ENCODE measurements at regions not wholly inside any gene's neighbourhood (a gene's known extent, or its start where the extent isn't known, plus 50 kb on each side); places are given as distances from the start of the nearest gene placed in this dataset.

DNA sequence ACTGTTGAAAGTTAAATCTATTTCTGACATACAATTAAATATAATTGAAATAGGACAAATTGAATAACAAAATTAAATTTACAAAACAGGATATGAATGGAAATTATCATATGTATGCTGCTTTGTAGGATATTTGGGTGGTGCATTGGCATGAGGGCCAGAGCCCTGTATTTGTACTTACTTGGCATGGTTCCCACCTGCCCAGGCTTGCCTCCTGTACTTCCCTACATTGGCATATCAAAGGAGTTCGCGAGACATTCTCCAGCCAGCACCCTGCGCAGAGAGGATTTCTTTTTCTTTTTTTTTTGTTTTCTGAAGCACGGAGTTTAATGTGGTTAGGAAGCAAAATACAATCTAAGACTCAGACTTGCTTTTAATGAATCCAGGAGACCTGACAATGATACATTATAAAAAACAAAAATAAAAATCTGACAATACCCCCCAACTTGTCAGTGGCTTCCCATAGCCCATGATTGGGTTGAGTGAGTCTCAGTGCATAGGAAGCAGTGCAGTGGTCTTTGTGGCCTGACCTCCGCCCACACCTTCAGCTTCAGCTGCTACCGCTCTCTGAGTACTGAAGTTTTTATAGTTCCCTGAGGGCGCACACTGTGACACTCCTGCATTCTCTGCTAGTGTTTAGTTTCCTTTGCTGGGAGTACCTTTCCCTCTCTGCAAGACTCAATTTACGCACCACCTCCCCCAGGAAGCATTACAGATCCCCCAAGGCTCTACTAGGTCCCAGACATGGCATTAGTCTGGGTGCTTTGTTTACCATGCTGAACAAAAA is 440.8 kb downstream of the UTRN start:
- H3K27ac ChIP-seq (ENCODE audit: low read depth, low read length), result no peak overlapping the region

GRCh38 chr6:144728804-144729203 is 443.7 kb downstream of the UTRN start:
- H3K9me3 ChIP-seq (ENCODE audit: low read length), result no peaks in the 10 kb centered on the region
- no peak overlapping the region for H3K4me3 ChIP-seq (ENCODE audit: low read depth in 1 of 2, low read length in 2 of 2)
- no peak overlapping the region for H3K27ac ChIP-seq (ENCODE audit: low read depth, low read length)
- no peaks in the 10 kb centered on the region for H3K4me1 ChIP-seq (ENCODE audit: insufficient read depth, low read length)
- no peaks in the 10 kb centered on the region for H3K36me3 ChIP-seq (ENCODE audit: insufficient read depth, low read length)
- H3K27me3 ChIP-seq (ENCODE audit: control insufficient read depth in 1 of 2, insufficient read depth in 2 of 2, low read length in 2 of 2), result no peaks in the 10 kb centered on the region
- no peak overlapping the region for H3K9ac ChIP-seq (ENCODE audit: low read length)

More for the DNA sequence above, 440.8 kb downstream of the UTRN start:
- Histone ChIP-seq H3K36me3 (ENCODE audit: insufficient read depth, low read length) (no peaks in the 10 kb centered on the region), H3K9ac (ENCODE audit: low read length) (no peak overlapping the region), H3K9me3 (ENCODE audit: low read length) (no peaks in the 10 kb centered on the region), H3K27me3 (ENCODE audit: control insufficient read depth in 1 of 2, insufficient read depth in 2 of 2, low read length in 2 of 2) (no peaks in the 10 kb centered on the region), H3K4me3 (ENCODE audit: low read depth in 1 of 2, low read length in 2 of 2) (no peak overlapping the region), H3K4me1 (ENCODE audit: insufficient read depth, low read length) (no peaks in the 10 kb centered on the region)

DNA sequence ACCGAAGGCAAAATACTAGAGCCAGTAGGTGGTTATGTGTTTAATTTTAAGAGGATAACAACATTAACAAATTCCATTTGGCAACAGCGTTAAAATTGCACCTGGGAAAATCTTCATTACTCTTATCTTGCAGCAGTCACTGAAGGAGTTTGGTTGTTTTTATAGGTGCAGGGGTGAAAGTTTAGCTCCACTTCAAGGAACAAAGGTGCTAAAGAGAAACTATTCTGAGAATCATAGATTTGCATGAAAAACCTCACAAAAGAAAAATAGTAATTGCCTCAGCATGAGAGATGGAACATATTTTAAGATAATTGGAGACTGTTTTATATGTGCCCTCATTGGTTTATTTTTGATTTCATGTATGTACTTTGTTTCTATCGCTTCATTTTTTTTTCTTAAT is 444.4 kb downstream of the UTRN start:
- Histone ChIP-seq H3K4me1 (ENCODE audit: insufficient read depth, low read length) (no peaks in the 10 kb centered on the region), H3K27me3 (ENCODE audit: control insufficient read depth in 1 of 2, insufficient read depth in 2 of 2, low read length in 2 of 2) (no peaks in the 10 kb centered on the region), H3K27ac (ENCODE audit: low read depth, low read length) (no peak overlapping the region), H3K9me3 (ENCODE audit: low read length) (no peaks in the 10 kb centered on the region), H3K9ac (ENCODE audit: low read length) (no peak overlapping the region), H3K4me3 (ENCODE audit: low read depth in 1 of 2, low read length in 2 of 2) (no peak overlapping the region), H3K36me3 (ENCODE audit: insufficient read depth, low read length) (no peaks in the 10 kb centered on the region)

- Histone ChIP-seq H3K36me3 (ENCODE audit: insufficient read depth, low read length) (no peaks in the 10 kb centered on the region), H3K9ac (ENCODE audit: low read length) (no peak overlapping the region), H3K9me3 (ENCODE audit: low read length) (no peaks in the 10 kb centered on the region), H3K4me3 (ENCODE audit: low read depth in 1 of 2, low read length in 2 of 2) (no peak overlapping the region), H3K27ac (ENCODE audit: low read depth, low read length) (no peak overlapping the region), H3K27me3 (ENCODE audit: control insufficient read depth in 1 of 2, insufficient read depth in 2 of 2, low read length in 2 of 2) (no peaks in the 10 kb centered on the region), H3K4me1 (ENCODE audit: insufficient read depth, low read length) (no peaks in the 10 kb centered on the region)
Measured at GRCh38 chr6:144730088-144730645, 445.0 kb downstream of the UTRN start.

- Histone ChIP-seq H3K27ac (ENCODE audit: low read depth, low read length) (no peak overlapping the region), H3K4me3 (ENCODE audit: low read depth in 1 of 2, low read length in 2 of 2) (no peak overlapping the region), H3K27me3 (ENCODE audit: control insufficient read depth in 1 of 2, insufficient read depth in 2 of 2, low read length in 2 of 2) (no peaks in the 10 kb centered on the region), H3K9ac (ENCODE audit: low read length) (no peak overlapping the region), H3K4me1 (ENCODE audit: insufficient read depth, low read length) (no peaks in the 10 kb centered on the region), H3K36me3 (ENCODE audit: insufficient read depth, low read length) (no peaks in the 10 kb centered on the region), H3K9me3 (ENCODE audit: low read length) (no peaks in the 10 kb centered on the region)
Measured at GRCh38 chr6:144731229-144731628, 446.1 kb downstream of the UTRN start.

DNA sequence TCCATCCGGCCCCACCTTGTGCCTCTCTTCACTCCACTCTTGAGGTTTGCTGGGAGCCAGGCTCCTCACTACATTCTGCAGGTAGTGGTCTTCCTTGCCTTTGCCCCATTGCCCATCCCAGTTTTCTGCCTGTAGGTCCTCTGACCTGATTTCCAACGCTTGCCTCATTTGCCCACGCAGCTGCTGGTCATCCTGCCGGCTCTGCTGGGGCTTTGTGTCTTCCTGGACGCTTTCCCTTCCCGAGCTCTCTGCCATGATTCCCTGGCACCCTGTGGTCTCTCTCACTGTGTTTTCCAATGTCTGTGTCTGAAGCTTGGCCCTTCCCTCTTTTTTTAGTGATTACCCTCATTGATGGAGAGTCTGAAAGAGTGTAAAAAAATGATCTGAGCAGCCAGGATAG is 451.6 kb downstream of the UTRN start:
- Histone ChIP-seq H3K4me3 (ENCODE audit: low read depth in 1 of 2, low read length in 2 of 2) (no peak overlapping the region), H3K9me3 (ENCODE audit: low read length) (no peaks in the 10 kb centered on the region), H3K4me1 (ENCODE audit: insufficient read depth, low read length) (no peaks in the 10 kb centered on the region), H3K27me3 (ENCODE audit: control insufficient read depth in 1 of 2, insufficient read depth in 2 of 2, low read length in 2 of 2) (no peaks in the 10 kb centered on the region), H3K9ac (ENCODE audit: low read length) (no peak overlapping the region), H3K27ac (ENCODE audit: low read depth, low read length) (no peak overlapping the region), H3K36me3 (ENCODE audit: insufficient read depth, low read length) (no peaks in the 10 kb centered on the region)

DNA sequence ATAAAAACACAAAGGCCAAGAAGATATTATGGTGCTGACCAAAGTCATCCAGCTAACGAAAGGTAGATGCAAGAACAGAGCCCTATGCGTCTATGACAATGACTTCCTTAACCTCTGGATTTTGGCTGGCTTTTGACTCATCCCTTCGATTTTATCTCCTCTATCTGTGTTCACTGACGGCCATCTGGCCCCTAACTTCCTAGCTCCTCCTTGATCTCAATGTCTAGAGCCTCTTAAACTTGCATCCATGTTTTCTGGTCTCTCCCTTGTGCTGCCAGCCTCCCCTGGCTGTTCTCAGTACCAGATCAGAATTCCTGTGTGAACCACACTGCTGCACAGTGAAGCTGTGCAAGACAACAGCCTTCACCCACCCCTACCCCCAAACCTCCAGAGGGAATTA is 452.9 kb downstream of the UTRN start:
- H3K36me3 ChIP-seq (ENCODE audit: insufficient read depth, low read length), result no peaks in the 10 kb centered on the region
- H3K9ac ChIP-seq (ENCODE audit: low read length), result no peak overlapping the region
- no peak overlapping the region for H3K27ac ChIP-seq (ENCODE audit: low read depth, low read length)
- no peak overlapping the region for H3K4me3 ChIP-seq (ENCODE audit: low read depth in 1 of 2, low read length in 2 of 2)
- no peaks in the 10 kb centered on the region for H3K27me3 ChIP-seq (ENCODE audit: control insufficient read depth in 1 of 2, insufficient read depth in 2 of 2, low read length in 2 of 2)
- no peaks in the 10 kb centered on the region for H3K4me1 ChIP-seq (ENCODE audit: insufficient read depth, low read length)
- no peaks in the 10 kb centered on the region for H3K9me3 ChIP-seq (ENCODE audit: low read length)

GRCh38 chr6:144739873-144740272 is 454.7 kb downstream of the UTRN start:
- Histone ChIP-seq H3K9me3 (ENCODE audit: low read length) (no peaks in the 10 kb centered on the region), H3K4me3 (ENCODE audit: low read depth in 1 of 2, low read length in 2 of 2) (no peak overlapping the region), H3K4me1 (ENCODE audit: insufficient read depth, low read length) (no peaks in the 10 kb centered on the region), H3K27ac (ENCODE audit: low read depth, low read length) (no peak overlapping the region), H3K27me3 (ENCODE audit: control insufficient read depth in 1 of 2, insufficient read depth in 2 of 2, low read length in 2 of 2) (no peaks in the 10 kb centered on the region), H3K36me3 (ENCODE audit: insufficient read depth, low read length) (no peaks in the 10 kb centered on the region), H3K9ac (ENCODE audit: low read length) (no peak overlapping the region)

GRCh38 chr6:144741659-144742058 is 456.5 kb downstream of the UTRN start:
- H3K9me3 ChIP-seq (ENCODE audit: low read length), result no peaks in the 10 kb centered on the region
- no peaks in the 10 kb centered on the region for H3K4me1 ChIP-seq (ENCODE audit: insufficient read depth, low read length)
- H3K36me3 ChIP-seq (ENCODE audit: insufficient read depth, low read length), result no peaks in the 10 kb centered on the region
- H3K4me3 ChIP-seq (ENCODE audit: low read depth in 1 of 2, low read length in 2 of 2), result no peak overlapping the region
- H3K27ac ChIP-seq (ENCODE audit: low read depth, low read length), result no peak overlapping the region
- H3K27me3 ChIP-seq (ENCODE audit: control insufficient read depth in 1 of 2, insufficient read depth in 2 of 2, low read length in 2 of 2), result no peaks in the 10 kb centered on the region
- no peak overlapping the region for H3K9ac ChIP-seq (ENCODE audit: low read length)

GRCh38 chr6:144742779-144743178 is 457.6 kb downstream of the UTRN start:
- Histone ChIP-seq H3K36me3 (ENCODE audit: insufficient read depth, low read length) (no peaks in the 10 kb centered on the region), H3K4me1 (ENCODE audit: insufficient read depth, low read length) (no peaks in the 10 kb centered on the region), H3K9me3 (ENCODE audit: low read length) (no peaks in the 10 kb centered on the region), H3K27ac (ENCODE audit: low read depth, low read length) (no peak overlapping the region), H3K27me3 (ENCODE audit: control insufficient read depth in 1 of 2, insufficient read depth in 2 of 2, low read length in 2 of 2) (no peaks in the 10 kb centered on the region), H3K9ac (ENCODE audit: low read length) (no peak overlapping the region), H3K4me3 (ENCODE audit: low read depth in 1 of 2, low read length in 2 of 2) (no peak overlapping the region)

DNA sequence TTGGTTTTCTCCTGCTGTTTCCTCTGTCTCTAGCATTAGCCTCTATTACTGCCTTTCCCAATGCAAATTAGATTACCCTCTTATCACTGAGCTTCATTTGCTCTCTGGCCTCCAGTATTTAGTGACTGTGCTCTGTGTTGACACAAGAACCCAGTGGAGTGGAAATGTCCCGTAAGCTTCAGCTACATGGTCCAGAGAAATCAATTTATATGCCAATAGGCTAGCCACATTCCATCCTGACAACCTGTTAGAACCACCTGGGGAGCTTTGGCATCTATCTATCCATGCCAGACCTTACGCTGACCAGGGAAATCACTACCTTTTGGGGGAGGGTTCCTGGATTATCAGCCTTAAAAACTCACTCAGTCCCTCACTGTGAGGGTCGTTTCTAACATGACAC is 459.6 kb downstream of the UTRN start:
- Histone ChIP-seq H3K4me1 (ENCODE audit: insufficient read depth, low read length) (no peaks in the 10 kb centered on the region), H3K27ac (ENCODE audit: low read depth, low read length) (no peak overlapping the region), H3K4me3 (ENCODE audit: low read depth in 1 of 2, low read length in 2 of 2) (no peak overlapping the region), H3K36me3 (ENCODE audit: insufficient read depth, low read length) (peaks cover 4% of the 10 kb centered on the region), H3K27me3 (ENCODE audit: control insufficient read depth in 1 of 2, insufficient read depth in 2 of 2, low read length in 2 of 2) (no peaks in the 10 kb centered on the region), H3K9ac (ENCODE audit: low read length) (no peak overlapping the region), H3K9me3 (ENCODE audit: low read length) (no peaks in the 10 kb centered on the region)

- Histone ChIP-seq H3K9me3 (ENCODE audit: low read length) (no peaks in the 10 kb centered on the region), H3K4me1 (ENCODE audit: insufficient read depth, low read length) (no peaks in the 10 kb centered on the region), H3K36me3 (ENCODE audit: insufficient read depth, low read length) (peaks cover 4% of the 10 kb centered on the region), H3K9ac (ENCODE audit: low read length) (no peak overlapping the region), H3K27ac (ENCODE audit: low read depth, low read length) (no peak overlapping the region), H3K4me3 (ENCODE audit: low read depth in 1 of 2, low read length in 2 of 2) (no peak overlapping the region), H3K27me3 (ENCODE audit: control insufficient read depth in 1 of 2, insufficient read depth in 2 of 2, low read length in 2 of 2) (no peaks in the 10 kb centered on the region)
Measured at GRCh38 chr6:144745439-144745838, 460.3 kb downstream of the UTRN start.
